GM19043 (cell line): ENCODE measurements at regions not wholly inside any gene's neighbourhood (a gene's known extent, or its start where the extent isn't known, plus 50 kb on each side); places are given as distances from the start of the nearest gene placed in this dataset.
"Not testable (repeated sequence)": the region's sequence is repeated elsewhere in the genome, so short reads cannot be mapped to it uniquely, and the experiment has no call there.

Experiments used
- ATAC-seq: cut with Tn5 transposase; IDR thresholded peaks from one replicate; pipeline ENCODE4 v1.9.1; 2021; ENCODE audit warnings: low read depth; ENCODE audit not compliant: unreplicated experiment

GRCh38 chr1:239125893-239126292 is 260.5 kb upstream of the CHRM3 start:
- ATAC-seq, result no peak

- ATAC-seq, result no peak
These were observed 261.3 kb upstream of the CHRM3 start for GRCh38 chr1:239125027-239125426.

GRCh38 chr1:239123260-239123659 is 263.1 kb upstream of the CHRM3 start:
- no peak for ATAC-seq

GRCh38 chr1:239112101-239112935 is 274.1 kb upstream of the CHRM3 start:
- no peak for ATAC-seq

GRCh38 chr1:239107676-239108075 is 278.7 kb upstream of the CHRM3 start:
- no peak for ATAC-seq

- not testable (repeated sequence) for ATAC-seq
These were observed 279.7 kb upstream of the CHRM3 start for GRCh38 chr1:239106689-239107088.

- no peak for ATAC-seq
These were observed 287.8 kb upstream of the CHRM3 start for GRCh38 chr1:239098400-239099037.

- ATAC-seq, result no peak
These were observed 294.8 kb upstream of the CHRM3 start for GRCh38 chr1:239091537-239091936.

GRCh38 chr1:239084459-239085080 is 301.8 kb upstream of the CHRM3 start:
- no peak for ATAC-seq

GRCh38 chr1:239081947-239082346 is 304.4 kb upstream of the CHRM3 start:
- not testable (repeated sequence) for ATAC-seq

- ATAC-seq, result no peak
These were observed 318.9 kb upstream of the CHRM3 start for GRCh38 chr1:239067480-239067879.

GRCh38 chr1:239067058-239067457 is 319.3 kb upstream of the CHRM3 start:
- no peak for ATAC-seq

GRCh38 chr1:239061770-239062169 is 324.6 kb upstream of the CHRM3 start:
- no peak for ATAC-seq

GRCh38 chr1:239058190-239058589 is 328.2 kb upstream of the CHRM3 start:
- no peak for ATAC-seq

GRCh38 chr1:239056940-239057339 is 329.4 kb upstream of the CHRM3 start:
- no peak for ATAC-seq

- ATAC-seq, result no peak
These were observed 333.1 kb upstream of the CHRM3 start for GRCh38 chr1:239053279-239053678.

GRCh38 chr1:239049571-239049970 is 336.8 kb upstream of the CHRM3 start:
- ATAC-seq, result no peak

- ATAC-seq, result no peak
These were observed 341.5 kb upstream of the CHRM3 start for GRCh38 chr1:239044829-239045228.

GRCh38 chr1:239040523-239040922 is 345.8 kb upstream of the CHRM3 start:
- no peak for ATAC-seq

GRCh38 chr1:239031310-239031709 is 355.1 kb upstream of the CHRM3 start:
- ATAC-seq, result no peak

- no peak for ATAC-seq
These were observed 360.2 kb upstream of the CHRM3 start for GRCh38 chr1:239025997-239026694.
